ENCODE measurements at regions not wholly inside any gene's neighbourhood (a gene's known extent, or its start where the extent isn't known, plus 50 kb on each side); places are given as distances from the start of the nearest gene placed in this dataset.
"Not testable (repeated sequence)": the region's sequence is repeated elsewhere in the genome, so short reads cannot be mapped to it uniquely, and the experiment has no call there.

- peaks cover 4% of the 10 kb centered on the region for H3K9me3 ChIP-seq (ENCODE audit: control insufficient read depth, insufficient read depth, low read length)
- no peaks in the 10 kb centered on the region; the same call in 1 of the 2 replicates for H3K4me1 ChIP-seq (ENCODE audit: insufficient read depth, low read length)
- no peaks in the 10 kb centered on the region for H3K36me3 ChIP-seq (ENCODE audit: insufficient read depth, low read length)
- no peak overlapping the region for H3K9ac ChIP-seq (ENCODE audit: low read depth, low read length)
These were observed 101.3 kb upstream of the EGFL6 start for GRCh38 chrX:13468096-13468495.

DNA sequence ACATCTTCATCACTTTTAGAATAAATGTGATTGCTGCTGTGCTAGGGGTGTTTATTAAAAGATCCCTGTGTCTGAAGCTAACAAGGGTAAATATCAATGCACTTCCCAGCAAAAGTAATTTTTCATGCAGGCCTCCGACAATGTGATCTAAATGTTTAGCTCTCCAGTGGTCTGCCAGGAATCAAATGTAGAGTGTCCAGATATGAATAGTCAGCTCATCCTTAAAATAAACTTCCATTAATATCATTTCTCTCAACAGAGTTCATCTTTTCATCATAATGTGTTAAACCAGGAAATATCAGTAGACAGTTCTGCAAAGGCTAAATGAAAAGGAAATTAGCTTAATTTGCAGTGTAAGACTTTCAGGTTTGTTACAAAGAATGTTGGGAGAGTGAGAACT, 102.2 kb upstream of the EGFL6 start:
- Histone ChIP-seq H3K9ac (ENCODE audit: low read depth, low read length) (no peak overlapping the region), H3K4me1 (ENCODE audit: insufficient read depth, low read length) (no peaks in the 10 kb centered on the region; the same call in 1 of the 2 replicates), H3K36me3 (ENCODE audit: insufficient read depth, low read length) (no peaks in the 10 kb centered on the region; the same call in 1 of the 2 replicates), H3K9me3 (ENCODE audit: control insufficient read depth, insufficient read depth, low read length) (peaks cover 12% of the 10 kb centered on the region)

- H3K36me3 ChIP-seq (ENCODE audit: insufficient read depth, low read length), result no peaks in the 10 kb centered on the region; the same call in 1 of the 2 replicates
- H3K4me1 ChIP-seq (ENCODE audit: insufficient read depth, low read length), result no peaks in the 10 kb centered on the region; the same call in 1 of the 2 replicates
- no peak overlapping the region for H3K9ac ChIP-seq (ENCODE audit: low read depth, low read length)
- peaks cover 12% of the 10 kb centered on the region for H3K9me3 ChIP-seq (ENCODE audit: control insufficient read depth, insufficient read depth, low read length)
These were observed 104.7 kb upstream of the EGFL6 start for GRCh38 chrX:13464599-13465275.

DNA sequence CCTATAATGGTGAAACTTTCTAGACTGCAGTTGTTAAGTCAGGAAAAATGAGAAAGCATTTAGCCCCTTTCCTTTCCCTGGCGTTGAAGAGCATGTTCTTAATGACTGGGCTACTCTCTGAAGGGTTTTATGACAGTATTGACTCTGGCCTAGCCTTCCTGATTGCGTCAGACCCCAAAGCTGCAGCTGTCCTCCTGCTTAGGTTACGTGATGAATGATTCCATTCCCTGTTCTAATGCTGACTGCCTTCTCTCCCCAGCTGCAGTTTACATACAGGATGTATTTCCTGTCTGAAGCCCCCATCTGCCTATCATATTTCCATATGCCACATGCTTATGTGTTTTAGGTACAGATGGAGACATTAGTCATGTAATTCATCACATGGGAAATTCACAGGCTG, 105.8 kb upstream of the EGFL6 start:
- Histone ChIP-seq H3K9me3 (ENCODE audit: control insufficient read depth, insufficient read depth, low read length) (peaks cover 12% of the 10 kb centered on the region), H3K9ac (ENCODE audit: low read depth, low read length) (no peak overlapping the region), H3K4me1 (ENCODE audit: insufficient read depth, low read length) (no peaks in the 10 kb centered on the region; the same call in 1 of the 2 replicates), H3K36me3 (ENCODE audit: insufficient read depth, low read length) (no peaks in the 10 kb centered on the region; the same call in 1 of the 2 replicates)

GRCh38 chrX:13452283-13452682, 117.1 kb upstream of the EGFL6 start:
- Histone ChIP-seq H3K4me1 (ENCODE audit: insufficient read depth, low read length) (no peaks in the 10 kb centered on the region), H3K9ac (ENCODE audit: low read depth, low read length) (no peak overlapping the region), H3K9me3 (ENCODE audit: control insufficient read depth, insufficient read depth, low read length) (no peaks in the 10 kb centered on the region; the same call in 1 of the 2 replicates), H3K36me3 (ENCODE audit: insufficient read depth, low read length) (no peaks in the 10 kb centered on the region; the same call in 1 of the 2 replicates)

- Histone ChIP-seq H3K9me3 (ENCODE audit: control insufficient read depth, insufficient read depth, low read length) (peaks cover 10% of the 10 kb centered on the region), H3K9ac (ENCODE audit: low read depth, low read length) (no peak overlapping the region), H3K36me3 (ENCODE audit: insufficient read depth, low read length) (no peaks in the 10 kb centered on the region), H3K4me1 (ENCODE audit: insufficient read depth, low read length) (no peaks in the 10 kb centered on the region)
These were observed 120.0 kb upstream of the EGFL6 start for GRCh38 chrX:13449441-13449840.

DNA sequence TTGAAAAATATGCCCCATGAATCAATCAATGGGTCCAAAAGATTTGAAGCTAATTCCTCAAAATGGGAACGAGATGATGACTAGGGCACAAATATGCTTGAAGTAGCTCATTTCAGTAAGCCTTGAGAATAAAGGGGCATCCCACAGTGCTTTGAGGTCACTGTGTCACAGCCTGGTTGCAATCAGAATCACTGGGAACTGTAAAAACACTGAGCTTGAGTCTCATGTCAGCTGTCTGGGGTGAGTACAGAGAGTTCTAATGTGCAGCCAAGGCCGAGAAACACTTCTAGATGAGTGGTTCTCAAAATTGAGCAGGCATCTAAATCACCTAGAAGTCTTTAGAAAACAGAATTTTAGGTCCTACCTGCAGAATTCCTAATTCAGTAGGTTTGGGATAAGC, 120.5 kb upstream of the EGFL6 start:
- Histone ChIP-seq H3K4me1 (ENCODE audit: insufficient read depth, low read length) (no peaks in the 10 kb centered on the region), H3K9me3 (ENCODE audit: control insufficient read depth, insufficient read depth, low read length) (peaks cover 14% of the 10 kb centered on the region), H3K9ac (ENCODE audit: low read depth, low read length) (no peak overlapping the region), H3K36me3 (ENCODE audit: insufficient read depth, low read length) (no peaks in the 10 kb centered on the region)

- H3K9ac ChIP-seq (ENCODE audit: low read depth, low read length); H3K36me3 ChIP-seq (ENCODE audit: insufficient read depth, low read length); H3K4me1 ChIP-seq (ENCODE audit: insufficient read depth, low read length): not testable (repeated sequence)
These were observed 121.8 kb upstream of the ATXN3L start for GRCh38 chrX:13441608-13442007.

GRCh38 chrX:13440176-13440575, 120.3 kb upstream of the ATXN3L start:
- Histone ChIP-seq H3K9ac (ENCODE audit: low read depth, low read length) (no peak overlapping the region), H3K36me3 (ENCODE audit: insufficient read depth, low read length) (no peaks in the 10 kb centered on the region), H3K9me3 (ENCODE audit: control insufficient read depth, insufficient read depth, low read length) (peaks cover 10% of the 10 kb centered on the region), H3K4me1 (ENCODE audit: insufficient read depth, low read length) (no peaks in the 10 kb centered on the region)

More at GRCh38 chrX:13441608-13442007, 121.8 kb upstream of the ATXN3L start:
- peaks cover 14% of the 10 kb centered on the region for H3K9me3 ChIP-seq (ENCODE audit: control insufficient read depth, insufficient read depth, low read length)

GRCh38 chrX:13433298-13433605, 113.4 kb upstream of the ATXN3L start:
- H3K9ac ChIP-seq (ENCODE audit: low read depth, low read length), result no peak overlapping the region
- no peaks in the 10 kb centered on the region for H3K9me3 ChIP-seq (ENCODE audit: control insufficient read depth, insufficient read depth, low read length)
- H3K4me1 ChIP-seq (ENCODE audit: insufficient read depth, low read length), result peaks cover under 1% of the 10 kb centered on the region; the same call in 1 of the 2 replicates

DNA sequence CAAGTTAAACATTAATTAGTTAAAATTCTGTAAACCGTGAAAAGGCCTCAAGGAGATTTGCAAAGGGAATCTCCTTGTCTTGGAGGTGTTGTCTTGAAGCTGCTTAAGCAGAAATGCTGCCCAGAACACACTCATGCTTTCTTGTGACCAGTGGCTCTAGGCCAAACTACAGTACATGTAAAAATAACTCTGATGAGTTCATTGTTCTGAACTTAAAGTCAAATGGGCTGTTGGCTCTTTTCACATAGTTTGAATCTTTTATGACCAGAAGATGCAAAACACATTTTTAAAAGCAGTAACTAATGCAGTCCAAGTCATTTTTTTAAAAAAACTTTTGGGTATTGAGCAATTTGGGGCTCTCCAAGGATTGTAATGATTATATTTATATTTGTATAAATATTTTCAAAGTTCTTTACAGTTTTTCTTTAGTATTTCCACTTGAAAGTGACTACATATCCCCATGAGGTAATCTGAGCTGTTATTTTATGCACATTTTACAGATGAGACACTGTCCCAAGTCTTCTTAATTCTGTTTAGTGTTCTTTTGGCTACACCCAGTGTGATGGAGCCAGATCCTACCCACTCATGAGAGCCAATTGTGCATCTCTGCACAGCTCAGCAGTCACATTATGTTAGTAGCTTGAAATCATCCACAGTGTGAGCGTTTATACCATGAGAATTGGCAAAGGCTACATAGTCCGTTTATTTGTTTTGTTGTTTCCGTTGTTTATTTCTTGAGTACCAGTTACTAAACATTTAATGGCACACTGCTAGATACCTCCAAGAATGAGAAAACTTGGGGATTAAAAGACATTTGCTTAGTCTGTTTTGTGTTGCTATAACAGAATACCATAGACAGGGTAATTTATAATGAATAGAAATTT, 112.8 kb upstream of the ATXN3L start:
- Histone ChIP-seq H3K36me3 (ENCODE audit: insufficient read depth, low read length) (no peaks in the 10 kb centered on the region), H3K9ac (ENCODE audit: low read depth, low read length) (no peak overlapping the region), H3K4me1 (ENCODE audit: insufficient read depth, low read length) (peaks cover 6% of the 10 kb centered on the region; the same call in 1 of the 2 replicates), H3K9me3 (ENCODE audit: control insufficient read depth, insufficient read depth, low read length) (no peaks in the 10 kb centered on the region)

More at GRCh38 chrX:13433298-13433605, 113.4 kb upstream of the ATXN3L start:
- H3K36me3 ChIP-seq (ENCODE audit: insufficient read depth, low read length), result no peaks in the 10 kb centered on the region

- H3K9ac ChIP-seq (ENCODE audit: low read depth, low read length), result no peak overlapping the region
- H3K4me1 ChIP-seq (ENCODE audit: insufficient read depth, low read length), result peaks cover 6% of the 10 kb centered on the region
These were observed 110.4 kb upstream of the ATXN3L start for GRCh38 chrX:13430136-13430827.

DNA sequence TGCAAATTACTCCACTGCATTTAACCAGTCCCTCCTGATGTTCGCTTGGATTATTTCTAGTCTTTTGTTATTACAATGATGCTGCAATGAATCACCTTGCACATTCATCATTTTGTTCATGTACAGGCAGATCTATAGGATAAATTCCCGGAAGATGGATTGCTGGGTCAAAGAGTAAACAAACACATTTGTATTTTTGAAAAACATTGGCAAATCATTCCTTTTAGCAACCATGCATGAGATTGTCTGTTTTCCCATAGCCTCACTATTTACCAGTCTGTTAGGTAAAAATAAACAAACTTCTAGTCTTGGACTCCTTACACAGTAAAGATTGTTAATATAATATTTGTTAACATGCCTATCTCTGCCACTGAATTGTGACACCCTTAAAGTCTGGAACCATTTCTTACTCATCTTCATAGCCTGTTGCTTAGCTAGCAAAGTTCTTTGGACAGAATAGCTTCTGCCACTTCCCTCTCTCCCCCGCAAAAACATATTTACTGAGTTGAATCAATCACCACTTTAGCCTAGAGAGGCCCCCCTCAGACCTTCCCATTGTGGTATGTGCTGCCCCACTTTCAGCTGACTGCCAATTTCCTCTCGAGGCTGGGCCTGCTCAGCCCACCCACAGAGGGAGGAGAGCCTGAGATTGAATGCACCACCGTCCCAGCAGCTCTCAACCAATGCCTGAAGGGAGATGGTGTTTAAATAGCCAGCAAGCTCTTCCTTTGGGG, 108.4 kb upstream of the ATXN3L start:
- H3K4me1 ChIP-seq (ENCODE audit: insufficient read depth, low read length), result peaks cover 6% of the 10 kb centered on the region
- H3K9me3 ChIP-seq (ENCODE audit: control insufficient read depth, insufficient read depth, low read length), result peaks cover 6% of the 10 kb centered on the region; the same call in 1 of the 2 replicates
- H3K36me3 ChIP-seq (ENCODE audit: insufficient read depth, low read length), result no peaks in the 10 kb centered on the region
- H3K9ac ChIP-seq (ENCODE audit: low read depth, low read length), result no peak overlapping the region

More at GRCh38 chrX:13430136-13430827, 110.4 kb upstream of the ATXN3L start:
- H3K36me3 ChIP-seq (ENCODE audit: insufficient read depth, low read length), result no peaks in the 10 kb centered on the region
- H3K9me3 ChIP-seq (ENCODE audit: control insufficient read depth, insufficient read depth, low read length), result peaks cover 3% of the 10 kb centered on the region; the same call in 1 of the 2 replicates
